Activated naive CD8-positive, alpha-beta T cell treated with anti-CD3 and anti-CD28 coated beads, Interleukin-2, amount 50 U/mL, for 16 hours (primary cell): ENCODE measurements at regions not wholly inside any gene's neighbourhood (a gene's known extent, or its start where the extent isn't known, plus 50 kb on each side); places are given as distances from the start of the nearest gene placed in this dataset.
A peak's percentile ranks its signal among the peaks of the same experiment; 100 is the strongest.

Source experiments
- DNase-seq: peaks from one replicate; pipeline ENCODE4 v3.0.0-alpha.2; 2020; ENCODE audit warnings: low read depth, low spot score

DNA sequence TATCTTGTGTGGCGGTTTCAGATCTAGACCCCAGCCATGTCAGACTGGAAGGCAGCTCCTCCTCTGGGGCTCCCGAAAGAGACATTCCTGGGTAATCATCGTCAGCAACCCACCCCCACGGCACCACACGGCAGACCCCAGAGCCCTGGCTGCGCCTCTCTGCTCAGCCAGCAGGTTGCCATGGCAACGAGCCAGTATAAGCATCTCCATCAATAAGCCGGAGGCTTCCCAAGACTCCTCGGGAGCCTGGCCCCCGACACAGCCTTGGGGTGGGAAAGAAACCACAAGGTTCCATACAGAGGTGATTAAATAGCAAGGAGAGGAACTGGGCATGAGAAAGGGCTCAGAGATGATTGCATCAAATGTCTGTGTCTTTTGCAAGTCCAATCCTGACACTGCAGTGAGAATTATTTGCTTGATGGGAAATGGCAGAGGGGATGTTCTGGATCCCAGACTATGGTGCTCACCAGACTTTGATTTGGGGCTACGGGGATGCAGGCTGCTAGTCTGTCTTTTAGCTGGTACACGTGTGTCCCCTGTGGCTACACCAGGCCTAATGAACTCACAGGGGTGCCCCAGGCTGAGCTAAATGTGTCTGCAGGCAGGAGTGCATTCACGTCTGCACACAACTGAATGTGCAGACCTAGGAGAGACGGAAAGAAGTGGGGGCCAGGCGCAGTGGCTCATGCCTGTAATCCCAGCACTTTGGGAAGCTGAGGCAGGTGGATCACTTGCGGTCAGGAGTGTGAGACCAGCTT is 320.5 kb upstream of the TNRC6C start:
- no peak for DNase-seq

DNA sequence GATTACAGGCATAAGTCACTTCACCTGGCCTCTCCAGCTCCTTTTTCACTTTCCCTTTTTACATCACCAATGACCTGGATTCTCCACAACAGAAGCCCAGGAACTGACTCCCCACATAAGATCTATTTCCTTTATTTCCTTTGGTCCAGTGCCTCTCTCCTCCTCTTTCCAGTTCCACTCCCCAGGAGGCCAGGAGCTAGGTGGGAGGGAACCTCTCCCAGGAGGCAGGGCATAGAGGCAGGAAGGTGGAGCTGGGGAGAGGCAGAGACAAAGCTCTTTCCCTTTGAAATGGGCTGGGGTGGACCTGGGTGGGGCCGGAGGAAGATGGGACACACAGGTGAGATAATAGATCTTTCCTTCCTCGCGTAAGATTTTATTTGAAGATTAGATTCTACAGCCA is 318.3 kb upstream of the TNRC6C start:
- DNase-seq: no peak

DNA sequence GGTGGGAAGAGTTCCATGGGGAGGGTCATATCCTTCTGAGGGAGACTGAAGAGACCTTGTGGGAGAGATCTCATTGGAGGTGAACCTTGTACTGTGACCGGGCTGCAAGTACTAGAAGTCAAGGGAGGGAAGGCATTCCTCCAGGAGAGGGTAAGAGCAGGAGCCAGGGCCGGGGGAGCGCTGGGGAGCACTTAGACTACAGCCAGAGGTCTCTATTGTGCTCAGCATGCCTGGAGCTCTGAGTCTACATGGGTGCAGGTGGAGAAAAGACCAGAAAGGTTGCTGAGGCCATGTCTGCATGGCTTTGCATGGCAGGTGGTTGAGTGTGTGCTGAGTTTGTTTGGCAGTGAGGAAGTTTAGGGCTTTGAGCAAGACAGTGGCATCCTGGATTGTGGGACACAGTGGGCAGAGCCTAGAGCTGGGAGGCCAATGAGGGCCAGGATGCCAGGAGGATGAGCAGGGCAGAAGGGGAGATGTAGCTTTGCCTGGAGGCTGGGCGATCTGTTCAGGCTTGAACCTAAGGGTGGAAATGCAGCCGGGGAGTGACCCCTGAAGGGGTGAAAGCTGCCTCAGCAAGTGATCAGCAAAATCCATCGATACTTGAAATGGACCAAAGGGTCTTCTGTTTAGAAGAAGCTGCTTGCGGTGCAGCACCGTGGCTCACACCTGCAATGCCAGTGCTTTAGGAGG is 317.4 kb upstream of the TNRC6C start:
- DNase-seq: no peak

DNA sequence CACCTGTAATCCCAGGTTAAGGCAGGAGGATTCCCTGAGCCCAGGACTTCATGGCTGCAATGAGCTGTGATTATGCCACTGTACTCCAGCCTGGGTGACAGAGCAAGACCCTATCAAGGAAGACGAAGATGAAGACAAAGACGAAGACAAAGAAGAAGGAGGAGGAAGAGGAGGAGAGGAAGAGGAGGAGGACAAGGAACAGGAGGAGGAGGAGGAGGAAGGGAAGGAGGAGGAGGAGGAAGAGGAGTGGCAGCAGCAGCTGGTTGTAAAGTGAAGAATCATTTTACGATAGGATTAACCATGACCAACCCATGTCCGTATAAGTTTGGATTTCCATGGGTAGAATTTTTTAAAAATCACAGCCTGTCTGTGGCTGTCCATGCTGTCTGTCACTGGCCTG is 316.8 kb upstream of the TNRC6C start:
- DNase-seq: no peak

DNA sequence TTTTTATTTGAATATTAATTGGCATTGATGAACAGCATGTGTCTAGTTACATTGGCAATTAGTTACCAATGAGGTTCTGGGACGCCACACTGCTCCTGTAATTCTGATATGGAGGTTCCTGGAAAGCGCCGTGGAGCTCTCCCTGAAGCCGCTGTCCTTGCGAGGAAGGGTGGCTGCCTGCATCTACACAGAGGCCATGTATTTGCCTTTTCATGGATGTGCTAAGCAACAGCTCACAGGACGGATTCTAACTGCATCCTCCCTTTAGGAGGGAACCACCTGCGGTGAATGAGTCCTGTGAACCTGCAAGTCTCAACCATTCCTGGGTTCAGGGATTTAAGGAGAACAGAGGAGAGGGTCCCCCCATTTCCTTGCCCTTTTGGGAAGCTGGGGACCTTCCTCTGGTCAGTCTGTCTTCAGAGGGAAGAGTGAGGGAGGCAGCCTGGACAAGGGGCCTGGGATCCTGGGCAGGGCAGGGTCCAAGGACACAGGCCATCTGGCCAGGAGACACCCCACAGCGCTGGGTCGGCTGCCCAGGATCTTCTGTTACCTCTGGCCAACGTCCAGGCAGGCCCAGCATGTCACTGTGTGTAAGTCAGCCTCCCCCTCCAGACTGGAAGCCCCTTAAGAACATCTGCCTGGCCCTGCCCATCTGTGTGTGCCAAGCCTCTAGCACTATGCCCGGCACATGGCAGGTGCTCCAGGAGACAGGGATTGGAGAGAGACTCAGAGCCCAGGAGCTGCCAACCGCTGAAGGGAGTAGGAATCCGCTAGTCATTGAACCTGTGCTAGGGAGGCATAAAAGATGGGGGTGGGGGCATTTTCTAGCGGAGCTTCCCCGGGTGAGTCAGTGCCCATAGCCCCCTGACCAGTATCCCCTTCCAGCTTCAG is 314.1 kb upstream of the TNRC6C start:
- no peak for DNase-seq

DNA sequence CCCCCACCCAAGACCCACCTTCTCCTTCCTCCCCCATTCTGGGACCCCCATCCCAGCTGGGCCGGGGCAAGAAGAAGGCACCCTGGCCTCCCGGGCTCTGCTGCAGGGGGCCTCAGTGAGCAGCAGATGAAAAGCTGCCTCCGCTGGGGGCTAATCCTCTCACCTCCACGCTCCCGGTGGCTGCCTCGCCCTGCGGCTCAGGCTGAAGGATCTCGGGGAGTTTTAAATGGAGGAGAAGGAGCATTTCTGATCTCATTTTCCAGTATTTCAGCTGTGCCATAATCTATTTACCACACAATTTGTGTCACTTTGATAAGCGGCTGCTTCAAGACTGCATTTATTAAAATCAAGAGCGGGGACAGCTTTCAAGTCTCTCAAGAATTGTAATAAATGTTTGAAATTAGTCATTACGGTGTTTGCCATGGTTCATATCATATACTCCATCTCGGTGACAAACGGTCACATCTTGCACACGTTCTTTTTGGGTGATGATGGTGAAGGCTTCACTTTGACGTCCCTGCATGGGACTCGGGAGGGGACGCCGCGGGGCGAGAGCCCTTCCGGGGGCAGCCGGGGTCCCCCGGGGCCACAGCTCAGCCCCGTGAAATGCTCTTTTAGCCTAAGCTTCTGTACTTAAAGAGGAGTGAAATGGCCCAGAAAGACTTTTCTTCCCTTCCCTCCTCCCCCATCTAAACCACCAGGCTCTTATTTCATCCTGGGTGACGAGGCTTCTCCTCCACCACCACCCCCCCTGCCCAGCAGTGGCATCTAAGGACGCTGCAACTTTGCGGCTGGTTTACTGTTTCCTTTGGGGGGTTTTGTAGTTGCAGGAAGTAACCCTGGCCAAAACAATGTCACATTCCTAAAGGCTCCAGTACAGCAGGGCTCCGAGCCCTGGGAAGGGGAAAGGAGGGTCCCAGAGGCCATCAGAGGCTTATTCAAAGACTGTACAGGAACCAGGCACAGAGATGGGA is 313.1 kb upstream of the TNRC6C start:
- DNase-seq: peak; percentile 19

DNA sequence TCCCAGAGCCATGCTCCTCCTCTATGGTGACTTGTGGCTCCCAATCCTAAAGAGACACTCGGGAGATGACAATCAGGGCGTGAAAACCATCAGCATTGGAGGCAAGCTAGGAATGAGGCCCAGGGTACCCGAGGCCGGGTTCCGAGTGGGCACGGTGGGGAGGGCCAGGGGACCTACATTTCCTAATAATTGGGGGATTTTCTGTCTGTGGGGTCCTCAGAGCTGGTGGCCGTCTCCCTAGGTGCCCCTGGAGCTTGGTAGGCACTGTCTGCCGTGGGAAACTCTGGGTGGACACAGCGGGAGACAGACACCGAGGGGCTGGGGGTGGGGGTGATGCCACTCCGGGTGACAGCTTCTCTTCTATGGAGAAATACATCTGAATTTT is 312.5 kb upstream of the TNRC6C start:
- DNase-seq: no peak

DNA sequence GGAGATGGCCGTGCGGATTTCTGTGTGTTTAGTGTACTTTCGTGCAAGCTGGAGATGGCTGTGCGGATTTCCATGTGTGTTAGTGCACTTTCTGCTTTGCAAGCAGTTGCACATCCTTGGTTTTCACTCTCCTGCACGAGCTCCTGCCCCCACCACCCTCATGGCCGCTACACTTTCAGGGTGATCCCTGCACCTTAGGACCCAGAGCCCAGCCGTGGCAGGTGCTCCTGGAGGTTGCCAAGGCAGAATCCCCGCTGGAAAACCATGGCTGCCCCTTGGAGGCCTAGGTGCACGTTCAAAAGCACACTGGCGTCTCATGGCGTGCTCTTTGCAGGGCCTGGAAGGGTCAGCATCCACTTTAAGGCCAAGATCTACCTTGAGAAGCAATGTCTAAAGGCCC is 311.0 kb upstream of the TNRC6C start:
- no peak for DNase-seq

DNA sequence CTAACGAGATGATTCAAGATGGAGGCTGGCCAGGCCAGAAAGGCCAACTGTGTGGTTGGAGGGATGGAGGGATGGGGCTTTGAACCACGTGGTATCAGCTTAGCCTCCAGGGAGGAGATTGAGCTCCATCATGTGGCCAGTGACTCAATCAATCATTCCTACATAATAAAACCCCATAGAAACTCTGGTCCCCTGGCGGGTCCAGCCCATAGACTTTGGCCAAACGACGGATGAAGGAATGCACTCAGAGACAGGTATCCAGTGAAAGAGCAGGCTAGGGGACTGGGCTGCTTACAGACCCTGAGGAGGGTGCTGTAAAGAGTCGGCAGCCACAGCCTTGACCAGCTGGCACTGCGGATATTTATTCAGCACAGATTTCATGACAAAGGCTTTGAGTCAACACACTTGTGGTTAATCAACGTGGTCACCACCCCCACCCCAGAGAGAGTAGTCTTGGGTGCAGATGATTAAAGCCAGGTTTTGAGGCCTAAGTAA is 308.7 kb upstream of the TNRC6C start:
- no peak for DNase-seq

DNA sequence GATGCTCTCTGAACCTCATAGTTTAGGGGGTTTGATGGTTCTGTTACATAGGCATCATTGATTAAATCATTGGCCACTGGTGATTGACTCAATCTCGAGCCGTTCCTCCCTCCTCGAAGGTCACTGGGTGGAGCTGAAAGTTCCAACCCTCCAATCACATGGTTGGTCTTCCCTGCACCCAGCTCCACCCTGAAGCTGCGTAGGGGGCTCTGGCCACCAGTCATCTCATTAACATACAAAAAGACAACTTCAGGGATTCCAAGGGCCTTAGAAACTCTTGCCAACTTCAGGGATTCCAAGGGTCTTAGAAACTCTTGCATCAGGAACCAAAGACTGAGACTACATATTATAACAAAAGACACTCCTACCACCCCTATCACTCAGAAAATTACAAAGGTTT is 306.5 kb upstream of the TNRC6C start:
- DNase-seq: no peak

DNA sequence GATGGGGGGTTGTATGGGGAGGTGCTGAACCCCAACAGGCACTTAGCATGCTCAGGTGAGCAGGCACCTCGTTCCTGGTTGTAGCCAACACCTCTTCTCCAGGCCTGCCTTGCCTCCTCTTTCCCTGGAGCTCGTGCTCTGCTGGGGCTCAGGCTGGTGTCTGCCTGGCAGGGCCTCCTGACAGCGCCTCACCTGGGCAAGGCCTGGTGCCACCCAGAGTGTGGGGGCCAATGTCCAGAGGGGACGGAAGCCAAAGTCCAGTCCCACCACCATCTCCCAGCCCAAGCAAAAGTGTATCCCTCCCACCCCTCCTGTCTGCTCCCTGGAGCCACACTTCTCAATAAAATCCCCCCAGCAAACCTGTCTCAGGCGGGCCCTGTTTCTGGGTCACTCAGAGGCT is 304.2 kb upstream of the TNRC6C start:
- DNase-seq: no peak

DNA sequence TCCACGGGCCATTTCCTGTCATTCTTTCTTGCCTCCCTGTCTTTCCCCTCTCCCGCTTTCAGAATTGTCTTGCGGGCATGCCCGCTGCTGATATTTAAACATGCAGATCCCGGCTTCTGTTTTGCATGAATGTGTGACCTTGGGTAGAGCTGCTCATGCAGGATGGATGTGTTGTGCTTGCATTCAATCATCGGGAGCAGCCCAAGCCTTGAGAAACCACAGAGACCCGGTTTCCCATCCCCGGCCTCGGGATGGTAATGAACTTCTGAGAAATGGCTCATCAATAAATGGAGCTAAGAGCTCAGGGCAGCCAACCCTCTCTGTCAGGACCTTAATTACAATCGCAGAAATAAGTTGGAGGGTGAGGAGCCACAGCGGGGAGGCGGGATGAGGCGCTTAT is 303.7 kb upstream of the TNRC6C start:
- no peak for DNase-seq

DNA sequence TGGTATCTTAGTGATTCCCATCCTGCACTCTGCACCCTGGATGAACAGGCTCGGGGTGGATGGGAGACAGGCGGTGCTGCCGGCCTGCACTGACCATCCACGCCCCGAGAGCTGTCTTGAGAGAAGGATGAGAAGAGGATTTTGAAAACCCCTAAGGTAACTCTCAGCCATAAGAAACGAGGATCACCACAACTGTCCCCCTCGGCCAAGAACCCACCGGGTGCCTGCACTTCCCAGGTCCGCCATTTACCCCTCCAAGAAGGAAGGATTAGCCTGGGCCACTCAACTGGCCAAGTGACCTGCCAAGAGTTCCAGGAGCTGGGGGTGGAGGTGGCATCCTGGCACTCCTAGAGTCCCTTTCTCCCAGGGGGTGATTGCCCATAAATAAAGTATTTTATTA is 302.4 kb upstream of the TNRC6C start:
- no peak for DNase-seq

DNA sequence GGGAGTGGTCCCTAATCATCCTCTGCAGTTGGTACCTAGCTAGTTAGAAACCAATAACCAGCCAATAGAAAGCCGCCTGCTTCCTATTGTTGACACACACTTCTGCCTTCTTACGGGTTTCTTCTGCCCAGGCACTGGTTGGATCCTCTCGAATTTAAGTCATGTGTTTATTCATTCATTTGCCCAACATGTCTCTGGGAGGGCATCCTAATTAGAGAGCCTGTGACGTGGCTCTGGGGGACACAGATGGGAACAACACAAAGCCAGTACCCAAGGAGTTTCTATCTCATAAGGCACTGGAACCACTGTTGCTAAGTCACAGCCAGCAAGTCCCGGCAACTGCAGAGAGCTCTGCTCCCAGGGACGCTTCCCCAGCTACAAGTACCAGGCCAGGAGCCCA is 300.7 kb upstream of the TNRC6C start:
- DNase-seq: no peak

DNA sequence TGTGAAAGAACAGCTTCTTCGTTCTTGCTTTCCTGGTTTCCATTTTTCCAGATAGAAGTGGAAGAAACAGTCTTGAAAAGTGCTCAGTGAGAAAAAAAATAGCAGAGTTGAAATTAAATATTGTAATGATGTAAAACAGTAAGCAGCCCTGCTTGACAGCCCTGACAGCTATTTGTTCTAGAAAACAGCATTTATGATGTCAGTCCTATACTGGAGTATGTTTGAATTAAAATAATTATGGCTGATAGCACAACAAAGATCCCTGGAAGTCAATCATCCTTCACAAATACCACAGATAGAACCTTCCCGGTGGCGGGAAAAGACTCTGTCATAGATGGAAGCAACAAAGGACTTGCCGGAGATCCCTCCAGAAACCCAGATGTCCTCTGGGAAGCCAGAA is 298.0 kb upstream of the TNRC6C start:
- no peak for DNase-seq

DNA sequence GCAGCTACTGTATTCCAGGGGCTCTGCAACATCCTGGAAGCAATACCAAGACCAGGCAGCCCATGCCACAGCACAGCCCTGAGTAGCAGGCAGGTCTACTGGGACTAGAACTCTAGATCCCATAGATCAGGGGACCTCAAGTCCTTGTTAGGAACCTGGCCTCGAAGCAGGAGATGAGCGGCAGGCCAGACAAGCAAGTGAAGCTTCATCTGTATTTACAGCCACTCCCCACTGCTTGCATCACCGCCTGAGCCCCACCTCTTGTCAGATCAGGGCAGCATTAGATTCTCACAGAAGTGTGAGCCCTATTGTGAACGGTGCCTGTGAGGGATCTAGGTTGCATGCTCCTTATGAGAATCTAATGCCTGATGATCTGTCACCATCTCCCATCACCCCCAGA is 295.7 kb upstream of the TNRC6C start:
- DNase-seq: no peak

DNA sequence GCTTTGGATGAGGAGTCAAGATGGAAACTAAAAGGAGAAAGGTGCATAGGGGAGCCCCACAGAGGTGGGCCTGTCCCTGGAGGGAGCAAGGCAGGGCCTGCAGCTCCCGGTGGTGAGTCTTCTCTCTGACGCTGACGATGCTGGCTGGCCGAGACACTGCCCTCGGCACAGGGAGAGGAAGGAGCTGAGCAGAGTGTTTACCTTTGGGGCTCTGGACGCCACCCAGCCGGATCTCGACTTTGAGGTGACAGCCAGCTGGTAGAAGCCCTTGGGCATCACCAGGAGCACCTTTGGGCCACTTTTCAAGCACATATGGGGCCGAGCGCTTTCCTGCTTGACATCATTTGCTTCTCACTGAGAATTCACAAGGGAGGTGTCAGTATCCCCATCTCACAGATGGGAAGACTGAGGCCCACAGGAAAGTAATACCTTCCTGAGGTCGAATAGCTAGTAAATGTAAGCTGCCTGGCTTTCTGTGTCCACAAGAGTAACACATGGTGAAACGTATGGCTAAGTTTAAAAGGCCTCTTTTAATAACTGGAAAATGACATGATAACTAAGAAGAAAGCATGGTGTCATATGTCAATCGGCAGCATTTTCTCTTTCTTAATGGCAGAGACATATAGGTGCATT is 294.3 kb upstream of the TNRC6C start:
- no peak for DNase-seq

DNA sequence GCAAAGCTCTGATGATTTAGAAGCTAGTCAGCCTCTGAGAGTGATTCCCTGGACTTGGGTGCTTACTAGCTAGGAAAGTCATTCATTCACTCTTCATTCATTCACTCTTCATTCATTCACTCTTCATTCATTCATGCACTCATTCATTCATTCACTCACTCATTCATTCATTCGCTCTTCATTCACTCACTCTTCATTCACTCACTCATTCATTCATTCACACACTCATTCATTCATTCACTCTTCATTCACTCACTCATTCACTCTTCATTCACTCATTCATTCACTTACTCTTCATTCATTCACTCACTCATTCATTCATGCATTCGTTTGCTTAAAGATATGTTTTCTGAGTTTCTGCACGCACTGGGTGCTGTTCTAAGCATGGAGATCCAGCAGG is 292.7 kb upstream of the TNRC6C start:
- no peak for DNase-seq

DNA sequence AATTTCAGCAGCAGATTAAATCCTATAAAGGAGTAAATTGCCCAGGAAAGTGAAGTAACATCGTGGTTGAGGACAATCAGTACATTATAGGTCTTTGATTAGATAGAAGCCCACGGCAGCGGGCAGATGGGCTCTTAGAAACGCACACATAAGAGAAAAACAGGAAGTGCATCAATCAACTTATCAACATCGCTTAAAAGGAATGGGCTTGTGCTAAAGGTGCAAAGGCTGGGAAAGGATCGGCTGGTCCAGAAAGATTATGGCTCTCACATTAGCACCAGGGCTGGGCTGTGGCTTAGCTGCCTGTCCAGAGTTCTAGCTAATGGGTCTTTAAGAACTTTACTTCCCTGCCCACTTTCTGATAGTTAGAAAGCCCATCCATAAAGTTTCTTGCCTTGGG is 292.0 kb upstream of the TNRC6C start:
- DNase-seq: no peak

DNA sequence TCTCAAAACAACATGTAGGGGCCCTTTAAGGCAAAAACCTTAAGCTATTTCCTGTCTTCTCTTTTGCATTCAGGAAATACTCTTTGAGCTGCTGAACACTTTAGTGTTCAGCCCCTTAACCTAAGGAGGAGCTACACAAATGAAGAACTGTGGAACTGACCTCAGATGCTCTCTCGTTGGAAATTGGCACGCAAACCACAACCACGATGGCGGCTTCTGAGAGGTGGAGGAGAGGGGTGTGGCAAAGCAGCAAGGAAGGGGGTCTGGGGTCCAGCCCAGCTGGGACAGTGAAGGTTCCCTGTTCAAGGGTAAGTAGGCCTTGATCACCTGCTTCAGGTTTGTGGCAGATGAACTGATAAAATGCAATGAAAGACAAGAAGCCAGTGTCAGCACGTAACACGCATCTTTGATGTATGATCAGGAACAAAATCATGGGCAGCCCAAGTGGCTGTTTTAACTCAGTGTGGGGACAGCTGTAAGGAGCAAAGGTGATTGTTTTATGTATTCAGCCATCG is 291.6 kb upstream of the TNRC6C start:
- peak; percentile 21 for DNase-seq

DNA sequence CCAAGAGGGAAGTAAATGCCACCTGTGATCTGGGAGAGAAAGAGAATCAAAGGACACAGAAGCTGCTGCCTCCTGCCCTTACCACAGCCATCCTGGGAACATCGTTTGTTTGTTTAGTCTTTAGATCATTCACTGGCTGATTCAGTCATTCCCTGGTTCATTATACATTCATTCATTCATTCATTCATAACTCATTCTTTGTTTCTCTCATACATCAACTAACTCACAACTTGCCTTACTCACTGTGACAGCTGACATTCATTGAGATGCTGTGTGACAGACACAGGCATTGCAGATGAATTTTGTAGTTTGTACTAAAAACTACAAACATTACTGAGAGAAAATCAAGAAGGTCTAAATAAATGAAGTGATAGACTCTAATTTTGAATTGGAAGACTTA is 291.0 kb upstream of the TNRC6C start:
- DNase-seq: no peak
